Common myeloid progenitor, CD34-positive (primary cell): ENCODE measurements at regions not wholly inside any gene's neighbourhood (a gene's known extent, or its start where the extent isn't known, plus 50 kb on each side); places are given as distances from the start of the nearest gene placed in this dataset.
"Not testable (repeated sequence)": the region's sequence is repeated elsewhere in the genome, so short reads cannot be mapped to it uniquely, and the experiment has no call there.

Experiments
- CTCF ChIA-PET: fragments of 350-600 bp; sonication (Branson Sonifier 250); formaldehyde crosslinking; loops from one replicate; lab custom pipeline; 2021; ENCODE audit warnings: antibody characterized with exemption; lab: Charles Lee
- POLR2A ChIA-PET: fragments of 350-600 bp; sonication (Branson Sonifier 250); formaldehyde crosslinking; loops from one replicate; lab custom pipeline; 2021; ENCODE audit warnings: antibody characterized with exemption; lab: Charles Lee
- DNase-seq, 3 donors: peaks; one replicate each; pipeline versions ENCODE4 v3.0.0 to v3.0.0-alpha.2; 2013
- H3K27ac ChIP-seq, 2 experiments: 1 replicate in 1 of 2; 2 replicates in 1 of 2; pipeline ENCODE4 v1.7.0; 2013; ENCODE audit warnings: inconsistent platforms in 2 of 2, low read length in 2 of 2, mild to moderate bottlenecking in 2 of 2, low read depth in 1 of 2, moderate library complexity in 1 of 2; ENCODE audit not compliant: severe bottlenecking in 2 of 2, insufficient read depth in 1 of 2, poor library complexity in 1 of 2
- H3K27me3 ChIP-seq, 5 experiments: replicated peaks in 2 of 5; 1 replicate in 3 of 5; 2 replicates in 2 of 5; pipeline versions ENCODE4 v1.6.1 to v1.7.0; 2013; ENCODE audit warnings: low read length in 4 of 5, mild to moderate bottlenecking in 2 of 5, moderate library complexity in 2 of 5, inconsistent platforms in 1 of 5; ENCODE audit not compliant: insufficient read depth in 5 of 5, control insufficient read depth in 4 of 5
- H3K36me3 ChIP-seq, 4 experiments: 1 replicate in 2 of 4; 2 replicates in 2 of 4; pipeline versions ENCODE4 v1.6.1 to v1.7.0; 2013; ENCODE audit warnings: low read length in 3 of 4, control low read depth in 1 of 4, mild to moderate bottlenecking in 1 of 4; ENCODE audit not compliant: control insufficient read depth in 4 of 4, insufficient read depth in 4 of 4
- H3K4me1 ChIP-seq, 4 experiments: 1 replicate in 3 of 4; 2 replicates in 1 of 4; pipeline versions ENCODE4 v1.6.1 to v1.7.1; 2013; ENCODE audit warnings: low read length in 3 of 4, mild to moderate bottlenecking in 3 of 4, control low read depth in 1 of 4, inconsistent platforms in 1 of 4, moderate library complexity in 1 of 4; ENCODE audit not compliant: control insufficient read depth in 4 of 4, insufficient read depth in 4 of 4; ENCODE audit errors: control extremely low read depth in 1 of 4
- H3K4me3 ChIP-seq, 7 experiments: 1 replicate in 4 of 7; 2 replicates in 3 of 7; pipeline versions ENCODE4 v1.5.1 to v1.7.0; 2013; ENCODE audit warnings: mild to moderate bottlenecking in 7 of 7, low read length in 6 of 7, moderate library complexity in 6 of 7, inconsistent platforms in 2 of 7, low read depth in 2 of 7, control low read depth in 1 of 7; ENCODE audit not compliant: insufficient read depth in 4 of 7, control insufficient read depth in 1 of 7; ENCODE audit errors: extremely low read depth in 1 of 7
- H3K9me3 ChIP-seq, 5 experiments: 1 replicate in 4 of 5; 2 replicates in 1 of 5; pipeline versions ENCODE4 v1.6.1 to v1.7.1; 2013; ENCODE audit warnings: low read length in 4 of 5, mild to moderate bottlenecking in 2 of 5, inconsistent platforms in 1 of 5, low read depth in 1 of 5, moderate library complexity in 1 of 5; ENCODE audit not compliant: control insufficient read depth in 4 of 5, insufficient read depth in 2 of 5; ENCODE audit errors: control extremely low read depth in 1 of 5
- WGBS: methylation state at CpG from one replicate; pipeline ENCODE4 v1.1.5; 2013; ENCODE audit not compliant: insufficient coverage; 5-methylcytosine and 5-hydroxymethylcytosine counted together

- CTCF ChIA-PET, H3K36me3 ChIP-seq, POLR2A ChIA-PET, H3K9me3 ChIP-seq, DNase-seq, H3K4me1 ChIP-seq, H3K27ac ChIP-seq, H3K27me3 ChIP-seq, H3K4me3 ChIP-seq: not testable (repeated sequence)
- WGBS, result 99% methylated on average over 7 of the region's 8 CpGs
Observed at GRCh38 chr3:125836786-125837185, 132.2 kb upstream of the ROPN1B start.

DNA sequence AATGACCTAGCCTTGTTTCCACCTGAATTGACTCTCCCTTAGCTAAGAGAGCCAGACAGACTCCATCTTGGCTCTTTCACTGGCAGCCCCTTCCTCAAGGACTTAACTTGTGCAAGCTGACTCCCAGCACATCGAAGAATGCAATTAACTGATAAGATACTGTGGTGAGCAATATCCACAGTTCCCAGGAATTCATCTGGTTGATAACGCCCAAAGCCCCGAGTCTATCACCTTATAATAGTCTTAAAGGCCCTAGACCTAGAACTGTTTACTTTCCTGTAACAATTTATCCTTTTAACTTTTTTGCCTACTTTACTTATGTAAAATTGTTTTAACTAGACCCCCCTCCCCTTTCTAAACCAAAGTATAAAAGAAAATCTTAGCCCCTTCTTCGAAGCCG, 130.1 kb upstream of the ROPN1B start:
- H3K27ac ChIP-seq, DNase-seq, H3K4me1 ChIP-seq, POLR2A ChIA-PET, H3K4me3 ChIP-seq, H3K27me3 ChIP-seq, H3K9me3 ChIP-seq, CTCF ChIA-PET, H3K36me3 ChIP-seq: not testable (repeated sequence)
- WGBS, result 100% methylated on average over 2 of the region's 5 CpGs

GRCh38 chr3:125840465-125840864, 128.5 kb upstream of the ROPN1B start:
- CTCF ChIA-PET, H3K4me3 ChIP-seq, H3K36me3 ChIP-seq, H3K4me1 ChIP-seq, H3K27me3 ChIP-seq, H3K9me3 ChIP-seq, H3K27ac ChIP-seq, POLR2A ChIA-PET, DNase-seq: not testable (repeated sequence)
- WGBS, result 100% methylated on average over 2 of the region's 3 CpGs

DNA sequence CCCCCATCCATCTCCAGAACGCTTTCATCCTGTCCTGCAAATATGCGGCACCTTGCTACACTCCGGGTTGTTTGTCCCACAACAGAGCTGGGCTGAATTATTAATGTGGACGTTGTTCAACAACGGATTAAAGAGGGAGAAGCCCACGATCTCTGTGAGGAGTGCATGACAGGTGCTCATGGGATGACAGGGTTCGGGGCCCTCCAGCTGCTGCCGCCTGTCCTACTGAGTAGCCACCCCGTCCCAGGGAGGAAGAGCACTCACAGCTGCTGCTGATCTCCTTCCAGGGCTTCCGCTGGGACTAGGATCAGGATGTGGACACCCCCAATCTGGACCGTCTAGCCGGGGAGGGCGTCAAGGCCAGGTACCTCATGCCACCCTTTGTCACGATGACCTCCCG, 121.0 kb upstream of the ROPN1B start:
- H3K9me3 ChIP-seq, CTCF ChIA-PET, H3K4me1 ChIP-seq, DNase-seq, H3K27me3 ChIP-seq, H3K27ac ChIP-seq, H3K4me3 ChIP-seq, H3K36me3 ChIP-seq, POLR2A ChIA-PET: not testable (repeated sequence)
- WGBS, result 98% methylated on average over 13 of the region's 15 CpGs

GRCh38 chr3:125855006-125855405, 114.0 kb upstream of the ROPN1B start:
- DNase-seq, H3K27me3 ChIP-seq, CTCF ChIA-PET, H3K27ac ChIP-seq, H3K4me1 ChIP-seq, H3K4me3 ChIP-seq, H3K9me3 ChIP-seq, POLR2A ChIA-PET, H3K36me3 ChIP-seq: not testable (repeated sequence)
- no CpG with 5 or more reads among the region's 2 CpGs for WGBS

- WGBS, result 100% methylated on average over 1 of the region's 3 CpGs
- CTCF ChIA-PET, POLR2A ChIA-PET, DNase-seq, H3K27ac ChIP-seq, H3K9me3 ChIP-seq, H3K4me1 ChIP-seq, H3K4me3 ChIP-seq, H3K36me3 ChIP-seq, H3K27me3 ChIP-seq: not testable (repeated sequence)
Observed at GRCh38 chr3:125860547-125860946, 108.4 kb upstream of the ROPN1B start.

GRCh38 chr3:125862841-125863254, 106.1 kb upstream of the ROPN1B start:
- H3K4me3 ChIP-seq, CTCF ChIA-PET, H3K27ac ChIP-seq, H3K9me3 ChIP-seq, H3K27me3 ChIP-seq, H3K4me1 ChIP-seq, H3K36me3 ChIP-seq, DNase-seq: not testable (repeated sequence)
- WGBS, result no CpG with 5 or more reads among the region's 5 CpGs
- POLR2A ChIA-PET, result interaction anchor here (0.7 kb wide), 1 partner anchor 12 kb away, joined by 4 read pairs; no protein-coding TSS in a partner anchor
